ENCODE measurements at regions not wholly inside any gene's neighbourhood (a gene's known extent, or its start where the extent isn't known, plus 50 kb on each side); places are given as distances from the start of the nearest gene placed in this dataset.

DNA sequence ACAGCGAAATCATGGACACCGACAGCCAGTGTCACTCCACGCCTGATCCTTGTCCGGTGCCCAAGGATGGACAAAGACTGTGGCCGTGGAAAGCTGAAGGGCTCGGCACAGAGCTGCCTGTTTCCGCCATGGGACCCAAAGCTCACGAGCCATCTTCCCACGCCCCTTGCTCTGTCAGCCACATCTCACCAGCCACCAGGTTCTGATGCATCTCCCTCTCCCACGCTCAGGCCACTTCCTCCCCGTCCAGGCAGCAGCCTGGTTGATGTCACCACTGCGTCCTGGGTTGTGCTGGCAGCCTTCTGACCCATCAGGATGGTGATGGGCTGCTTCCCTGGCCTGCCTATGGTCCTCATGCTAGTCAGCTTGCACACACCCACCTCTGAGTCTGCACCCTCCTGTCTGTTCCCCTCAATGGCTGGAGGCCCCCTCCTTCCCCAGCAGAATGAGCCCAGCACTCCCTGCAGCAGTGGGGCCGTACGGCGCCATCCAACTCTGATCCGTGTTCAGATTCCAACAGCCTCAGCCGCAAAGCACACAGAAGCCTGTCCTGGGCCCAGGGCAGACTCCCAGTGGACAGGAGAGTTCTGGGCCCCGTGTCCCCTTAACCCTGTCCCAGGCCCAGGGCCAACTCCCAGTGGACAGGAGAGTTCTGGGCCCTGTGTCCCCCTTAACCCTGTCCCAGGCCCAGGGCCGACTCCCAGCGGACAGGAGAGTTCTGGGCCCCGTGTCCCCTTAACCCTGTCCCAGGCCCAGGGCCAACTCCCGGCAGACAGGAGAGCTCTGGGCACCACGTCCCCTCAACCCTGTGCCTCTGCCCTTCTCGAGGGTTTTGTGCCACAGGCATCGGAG is 259.5 kb downstream of the BRD1 start:
- DNase-seq (ENCODE audit: low spot score) = no peak

DNA sequence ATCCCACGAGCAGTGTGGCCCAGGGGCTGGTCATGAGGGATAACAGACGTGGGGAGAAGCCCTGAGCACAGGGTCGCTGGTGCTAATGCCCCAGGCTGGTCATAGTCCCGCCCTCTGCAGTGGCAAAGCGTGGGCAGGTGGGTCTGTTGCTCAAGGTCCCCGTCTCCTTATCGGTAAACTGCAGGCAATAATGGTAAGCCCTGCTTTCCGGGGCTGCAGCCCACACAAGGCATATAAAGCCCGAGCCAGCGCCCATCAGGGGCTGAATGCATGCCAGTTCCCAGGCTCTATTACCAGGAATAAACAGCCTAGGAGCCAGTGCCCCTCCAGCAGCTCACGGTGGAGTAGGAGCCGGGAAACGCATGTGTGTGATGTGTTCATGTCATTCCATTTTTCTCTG is 261.0 kb downstream of the BRD1 start:
- DNase-seq (ENCODE audit: low spot score) = no peak

DNA sequence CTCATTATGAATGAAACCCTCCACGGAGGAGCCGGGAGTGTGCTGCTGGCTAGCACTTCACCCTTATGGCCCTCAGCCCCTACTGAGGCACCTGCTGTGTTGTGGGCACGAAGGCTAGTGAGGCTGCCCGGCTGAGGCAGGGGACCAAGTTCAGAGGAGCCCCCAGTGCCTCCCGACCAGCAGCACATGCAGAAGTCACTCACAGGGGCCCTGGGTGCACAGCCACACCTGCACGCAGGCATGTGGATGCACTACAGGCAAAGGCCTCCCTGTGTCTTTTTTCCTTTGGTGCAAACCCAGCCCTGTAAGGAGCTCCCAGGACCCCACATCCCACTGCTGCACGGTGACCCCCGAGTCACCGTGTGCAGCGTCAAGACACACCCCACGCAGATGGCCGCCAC is 261.5 kb downstream of the BRD1 start:
- DNase-seq (ENCODE audit: low spot score) = no peak

DNA sequence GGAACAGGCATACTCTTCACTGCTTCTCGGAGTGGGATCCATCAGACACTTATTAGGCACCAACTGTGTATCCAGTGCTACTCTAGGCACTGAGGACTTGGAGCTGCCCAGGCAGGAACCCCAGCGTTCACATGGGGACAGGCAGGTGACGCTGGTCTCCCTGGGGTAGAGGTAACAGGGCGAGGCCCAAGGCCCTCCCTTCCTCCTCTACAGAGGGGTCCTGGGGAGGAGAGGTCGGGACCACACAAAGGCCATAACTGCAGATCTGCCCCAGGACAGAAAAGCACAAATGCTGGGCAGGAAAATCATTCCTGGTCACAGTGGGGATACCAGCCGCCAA is 262.2 kb downstream of the BRD1 start:
- DNase-seq (ENCODE audit: low spot score) = no peak

DNA sequence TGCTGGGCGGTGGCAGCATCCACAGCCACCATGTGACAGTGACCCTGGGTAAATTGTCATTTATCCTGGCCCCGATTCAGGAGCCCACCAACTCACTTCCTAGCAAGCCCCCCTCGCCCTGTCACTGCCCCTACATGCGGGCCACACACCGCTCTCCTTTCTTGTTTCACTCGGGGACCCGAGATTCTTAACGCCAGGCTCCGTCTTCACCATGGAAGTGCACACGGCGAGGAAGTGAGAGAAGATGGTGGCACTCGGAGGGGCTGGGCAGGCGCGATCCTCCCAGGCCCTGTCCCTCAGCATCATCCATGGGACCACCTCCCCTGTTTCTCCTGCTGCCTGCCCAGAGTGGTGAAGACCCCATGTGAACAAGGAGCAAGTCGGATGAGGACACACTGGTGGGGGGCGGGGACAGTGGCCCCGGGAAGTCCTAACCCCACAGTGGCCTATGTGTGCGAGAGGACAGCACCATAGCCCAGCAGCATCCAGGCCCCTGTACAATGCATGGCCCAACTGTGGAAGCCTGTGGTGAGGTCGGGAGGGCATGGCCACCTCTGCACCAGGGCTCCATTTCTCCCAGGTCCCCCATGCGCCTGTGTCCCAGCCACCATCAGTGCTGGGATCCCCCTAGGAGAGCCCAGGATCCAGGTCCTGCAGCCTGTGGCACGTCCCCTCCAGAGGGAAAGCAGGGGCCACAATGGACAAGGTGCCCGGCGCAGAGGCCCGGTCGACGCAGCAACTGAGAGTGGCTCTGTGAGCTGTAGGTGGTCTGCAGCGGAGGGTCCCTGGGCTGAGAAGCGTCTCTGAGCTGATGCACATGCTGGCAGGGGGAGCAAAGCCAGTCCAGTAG is 262.8 kb downstream of the BRD1 start:
- no peak for DNase-seq (ENCODE audit: low spot score)

DNA sequence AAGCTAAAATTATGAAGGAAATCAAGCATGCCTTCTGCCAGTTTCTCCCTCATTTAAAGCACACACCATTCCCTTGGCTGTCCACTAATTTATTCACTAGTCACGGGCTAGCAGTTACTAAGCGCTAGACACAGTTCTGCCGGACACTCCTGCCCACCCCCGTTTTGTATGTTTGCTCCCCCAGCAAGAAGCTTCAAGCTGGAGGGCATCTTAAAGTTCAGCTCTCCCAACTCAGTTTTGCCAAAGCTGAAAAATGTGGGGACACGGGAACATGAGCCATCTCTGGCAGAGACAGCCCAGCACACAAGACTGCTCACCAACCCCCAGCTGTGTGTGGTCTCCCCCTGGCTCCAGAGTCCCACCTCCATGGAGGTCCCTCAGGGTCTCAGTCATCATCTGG is 263.6 kb downstream of the BRD1 start:
- no peak for DNase-seq (ENCODE audit: low spot score)

DNA sequence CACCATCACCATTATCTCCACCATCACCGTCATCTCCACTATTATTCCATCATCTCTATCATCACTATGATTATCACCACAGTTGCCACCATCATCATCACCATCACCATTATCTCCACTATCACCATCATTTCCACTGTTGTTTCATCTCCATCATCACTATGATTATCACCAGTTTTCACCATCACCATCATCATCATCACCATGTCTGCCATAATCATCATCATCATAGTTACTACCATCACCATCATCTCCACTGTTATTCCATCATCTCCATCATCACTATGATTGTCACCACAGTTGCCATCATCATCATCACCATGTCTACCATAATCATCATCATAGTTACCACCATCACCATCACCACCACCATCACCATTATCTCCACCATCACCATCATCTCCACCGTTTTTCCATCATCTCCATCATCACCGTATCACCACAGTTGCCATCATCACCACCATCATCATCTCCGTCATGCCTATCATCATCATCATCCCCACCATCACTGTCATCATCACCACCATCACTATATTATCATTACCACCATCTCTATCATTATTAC is 264.9 kb downstream of the BRD1 start:
- no peak for DNase-seq (ENCODE audit: low spot score)

DNA sequence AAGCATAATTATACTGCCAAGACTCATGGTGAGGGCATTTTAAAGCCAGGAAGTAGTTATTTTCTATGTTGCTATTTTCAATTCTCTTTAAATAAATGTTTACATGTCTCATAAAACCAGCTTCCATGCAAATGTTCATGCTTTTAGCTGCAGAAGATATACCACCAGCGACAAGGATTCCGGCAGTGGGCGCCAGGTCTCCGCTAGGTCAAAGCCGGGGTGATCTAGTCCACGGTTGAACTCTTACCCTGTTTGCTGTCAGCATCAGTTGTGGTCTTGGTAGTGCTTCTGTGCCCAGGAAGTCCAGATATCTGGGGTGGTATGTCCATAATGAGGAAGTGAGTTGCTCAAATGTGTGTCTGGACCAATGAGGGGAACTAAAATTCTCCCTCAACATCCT is 265.7 kb downstream of the BRD1 start:
- DNase-seq (ENCODE audit: low spot score) = no peak

DNA sequence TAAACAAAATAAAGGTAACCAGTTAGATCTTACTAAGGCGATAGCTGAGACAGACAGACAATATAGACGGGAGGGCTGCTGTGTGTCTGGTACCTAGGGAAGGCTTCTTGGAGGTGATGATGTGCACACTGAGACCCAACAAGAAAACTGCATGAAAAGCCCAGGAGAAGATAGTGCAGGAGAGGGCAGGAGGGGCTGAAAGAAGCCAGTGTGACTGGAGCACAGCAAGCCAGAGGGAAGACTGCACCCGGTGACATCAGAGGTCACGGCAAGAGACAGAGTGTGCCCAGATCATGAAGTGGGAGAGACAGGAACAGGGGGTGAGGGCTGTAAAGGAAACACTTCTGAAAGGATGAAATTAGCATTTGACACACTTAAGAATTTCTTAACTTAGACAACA is 266.3 kb downstream of the BRD1 start:
- no peak for DNase-seq (ENCODE audit: low spot score)

DNA sequence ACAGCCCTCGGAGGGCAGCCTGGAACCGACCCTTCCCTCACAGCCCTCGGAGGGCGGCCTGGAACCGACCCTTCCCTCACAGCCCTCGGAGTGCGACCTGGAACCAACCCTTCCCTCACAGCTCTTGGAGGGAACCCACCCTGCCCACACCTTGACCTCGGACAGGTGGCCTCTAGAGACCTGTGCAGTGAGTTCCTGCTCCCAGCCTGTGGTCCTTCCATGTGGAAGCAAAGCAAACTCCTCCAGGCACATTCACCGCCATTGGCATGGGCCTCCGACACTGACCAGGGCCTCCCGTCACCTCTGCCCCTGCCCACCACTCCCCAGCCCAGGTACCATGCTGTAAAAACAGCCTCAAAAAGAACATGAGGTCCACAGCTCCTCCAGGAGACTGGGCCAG is 272.1 kb downstream of the BRD1 start:
- no peak for DNase-seq (ENCODE audit: low spot score)

DNA sequence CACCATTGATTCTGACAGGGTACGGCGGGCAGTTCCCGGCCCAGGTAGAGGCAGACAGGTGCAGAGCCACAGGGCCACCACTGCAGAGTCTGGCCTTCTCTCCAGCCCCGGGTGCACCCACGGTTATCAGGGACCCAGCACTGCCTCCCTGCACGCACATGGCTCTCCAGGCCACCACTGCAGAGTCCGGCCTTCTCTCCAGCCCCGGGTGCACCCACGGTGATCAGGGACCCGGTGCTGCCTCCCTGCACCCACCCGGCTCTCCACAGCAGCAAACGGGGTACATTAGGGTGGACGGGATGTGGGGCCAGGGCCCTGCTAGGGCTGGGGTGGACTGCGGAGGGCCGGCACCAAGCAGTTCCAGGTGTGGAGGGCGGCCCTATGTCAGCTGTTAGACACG is 272.9 kb downstream of the BRD1 start:
- no peak for DNase-seq (ENCODE audit: low spot score)

DNA sequence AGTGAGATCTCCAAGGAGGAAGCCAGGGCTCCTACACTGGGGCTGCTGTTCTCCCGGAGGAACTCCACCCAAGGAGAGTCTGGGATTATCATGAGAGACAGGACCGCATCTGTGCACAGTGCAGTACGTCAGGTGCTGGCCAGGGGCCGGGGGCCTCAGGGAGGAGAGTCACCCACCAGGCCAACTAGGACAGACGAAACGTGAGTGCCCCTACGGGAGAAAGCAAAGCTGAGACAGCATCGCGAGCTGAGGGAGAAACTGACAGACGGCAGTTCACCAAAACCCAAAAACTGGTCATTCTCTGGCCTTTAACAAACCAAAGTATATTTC is 273.4 kb downstream of the BRD1 start:
- DNase-seq (ENCODE audit: low spot score) = no peak

DNA sequence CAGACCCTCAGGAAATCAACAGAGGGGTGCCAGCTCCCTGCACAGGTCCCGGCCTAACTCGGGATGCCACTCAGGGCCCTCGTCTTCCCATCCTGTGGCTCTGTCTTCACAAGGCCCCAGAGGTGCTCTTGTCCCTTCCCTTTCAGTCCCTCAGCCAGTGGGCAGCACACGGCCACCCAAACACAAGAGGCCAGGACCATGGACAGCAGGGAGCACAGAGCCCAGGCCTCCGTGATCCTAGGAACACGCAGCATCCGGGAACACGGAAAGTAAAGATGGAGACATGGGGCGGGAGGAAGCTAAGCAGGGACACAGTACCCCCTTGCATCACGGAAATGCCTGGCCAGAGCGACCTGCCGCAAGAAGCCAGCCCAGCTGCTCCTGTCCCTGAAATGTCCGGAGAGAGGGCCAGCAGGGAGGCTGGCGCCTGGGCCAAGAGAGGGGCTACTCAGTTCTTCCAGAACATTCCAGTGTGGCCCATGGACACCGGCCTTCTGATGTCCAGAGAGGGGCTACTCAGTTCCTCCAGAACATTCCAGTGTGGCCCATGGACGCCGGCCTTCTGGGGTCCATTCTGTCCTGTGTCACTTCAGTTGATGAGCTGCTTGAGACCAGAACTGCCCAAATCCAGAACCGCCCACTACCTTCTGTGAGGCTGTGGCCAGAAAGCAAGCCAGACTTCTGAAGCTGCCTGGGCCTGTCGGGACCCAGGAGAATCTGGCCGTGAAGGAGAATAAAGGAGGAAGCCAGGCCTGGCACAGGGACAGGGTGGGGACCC is 274.0 kb downstream of the BRD1 start:
- no peak for DNase-seq (ENCODE audit: low spot score)

DNA sequence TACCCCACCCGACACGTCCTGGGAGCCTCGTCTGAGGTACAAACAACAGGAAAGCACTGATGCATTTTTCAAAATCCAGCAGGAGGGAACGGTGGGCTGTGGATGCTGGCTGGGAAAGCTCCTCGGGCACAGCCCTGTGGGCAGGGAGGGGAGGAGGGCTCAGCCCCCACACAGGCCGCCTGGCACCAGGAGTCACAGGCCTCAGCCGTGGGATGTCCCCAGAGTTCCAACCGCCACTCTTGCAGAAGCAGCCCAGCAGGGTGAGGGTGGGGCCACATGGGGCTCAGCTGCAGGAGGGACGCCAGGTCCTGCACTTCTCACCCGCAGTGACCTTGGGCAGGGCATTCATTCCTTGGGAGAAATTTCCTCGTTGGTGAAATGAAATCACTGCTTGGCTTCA is 274.6 kb downstream of the BRD1 start:
- DNase-seq (ENCODE audit: low spot score) = no peak

DNA sequence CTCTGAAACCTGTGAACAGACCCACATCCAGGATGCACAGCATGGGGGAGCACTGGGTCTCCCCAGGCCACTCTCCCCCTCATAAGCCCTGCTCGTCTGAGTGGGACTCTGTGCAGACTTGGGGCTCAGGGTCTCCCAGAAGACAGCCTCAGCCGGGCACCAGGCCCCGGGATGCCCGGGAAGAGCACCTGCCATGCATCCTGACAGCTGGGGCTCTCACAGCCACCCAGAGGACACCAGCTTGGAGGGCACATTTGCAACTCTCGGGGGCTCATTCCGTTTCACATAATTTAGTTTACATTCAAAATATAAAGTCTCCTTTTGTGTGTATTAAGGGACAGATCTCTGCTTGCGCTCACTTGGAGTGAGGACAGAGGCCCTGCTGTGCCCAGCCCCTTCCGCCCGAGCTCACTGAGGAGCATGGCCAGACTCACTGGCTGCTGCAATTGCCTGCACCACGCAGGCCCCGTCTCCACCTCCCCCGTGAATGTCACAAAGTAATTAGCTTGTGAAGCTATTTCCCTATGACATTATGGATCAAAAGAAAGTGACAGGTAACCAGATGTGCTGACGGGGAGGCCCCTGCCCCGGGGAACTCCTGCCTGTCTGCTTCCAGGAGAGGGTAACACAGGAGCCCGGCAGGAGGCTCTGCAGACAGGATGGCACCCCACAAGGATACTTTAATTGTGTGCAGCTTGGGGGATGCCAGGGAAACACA is 275.6 kb downstream of the BRD1 start:
- no peak for DNase-seq (ENCODE audit: low spot score)

DNA sequence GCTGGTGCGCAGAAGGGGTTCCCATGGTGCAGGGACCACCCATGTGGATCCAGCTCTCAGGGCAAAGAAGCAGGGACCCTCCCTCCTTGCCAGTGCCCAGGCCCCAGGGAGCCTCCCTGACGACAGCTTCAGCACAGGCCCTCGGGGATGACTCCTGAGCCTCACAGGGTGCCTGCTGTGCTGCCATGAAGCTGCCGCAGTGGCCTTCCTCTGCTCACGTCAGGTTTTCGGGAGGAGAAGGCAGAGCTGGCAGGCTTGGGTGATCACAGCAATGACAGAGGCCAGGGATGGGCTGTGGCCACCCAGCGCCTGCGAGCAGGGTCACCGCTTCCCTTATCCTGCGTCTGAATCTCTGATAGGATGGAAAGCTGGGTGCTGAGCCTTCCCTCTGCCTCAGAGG is 276.2 kb downstream of the BRD1 start:
- no peak for DNase-seq (ENCODE audit: low spot score)

DNA sequence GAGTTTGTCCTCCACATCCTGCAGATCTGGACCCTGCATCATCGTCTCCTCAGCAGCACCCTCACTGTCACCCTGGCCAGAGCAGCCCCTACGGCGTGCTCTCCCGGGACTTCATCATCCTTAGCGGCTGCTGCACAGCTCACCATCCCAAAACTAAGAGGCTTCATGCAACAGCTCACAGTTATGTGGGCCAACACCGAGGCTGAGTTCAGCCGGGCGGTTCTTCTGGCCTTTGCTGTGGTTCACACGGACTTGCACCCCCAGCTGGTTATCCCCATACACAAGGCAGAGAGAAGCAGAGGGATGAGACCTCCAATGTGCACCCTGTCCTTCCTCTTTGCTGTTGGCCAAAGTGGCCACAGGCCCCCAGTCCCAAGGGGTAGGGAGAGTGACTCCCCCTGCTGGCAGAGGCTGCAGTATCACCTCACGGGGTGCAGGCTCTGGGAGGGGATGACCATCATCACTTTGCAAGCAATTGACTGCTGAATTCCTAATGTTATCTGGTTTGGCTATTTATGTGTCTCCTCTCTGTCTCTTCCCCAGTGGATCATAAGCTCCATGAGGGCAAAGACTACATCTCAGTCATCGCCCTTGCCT is 276.8 kb downstream of the BRD1 start:
- no peak for DNase-seq (ENCODE audit: low spot score)

DNA sequence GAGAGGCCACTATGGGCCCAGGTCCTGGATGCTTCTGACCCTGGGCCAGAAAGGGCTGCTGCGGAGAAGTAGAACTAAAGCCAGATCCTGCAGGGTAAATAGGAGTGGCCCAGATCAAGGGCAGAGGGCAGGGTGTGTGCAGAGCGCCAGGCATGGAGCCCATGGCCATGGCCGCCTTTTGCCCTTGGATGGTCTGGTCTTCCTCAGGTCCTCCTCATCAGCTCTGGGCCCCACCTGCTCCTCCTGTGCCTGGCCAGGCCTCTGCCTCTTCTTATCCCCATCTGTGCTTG is 277.6 kb downstream of the BRD1 start:
- no peak for DNase-seq (ENCODE audit: low spot score)

DNA sequence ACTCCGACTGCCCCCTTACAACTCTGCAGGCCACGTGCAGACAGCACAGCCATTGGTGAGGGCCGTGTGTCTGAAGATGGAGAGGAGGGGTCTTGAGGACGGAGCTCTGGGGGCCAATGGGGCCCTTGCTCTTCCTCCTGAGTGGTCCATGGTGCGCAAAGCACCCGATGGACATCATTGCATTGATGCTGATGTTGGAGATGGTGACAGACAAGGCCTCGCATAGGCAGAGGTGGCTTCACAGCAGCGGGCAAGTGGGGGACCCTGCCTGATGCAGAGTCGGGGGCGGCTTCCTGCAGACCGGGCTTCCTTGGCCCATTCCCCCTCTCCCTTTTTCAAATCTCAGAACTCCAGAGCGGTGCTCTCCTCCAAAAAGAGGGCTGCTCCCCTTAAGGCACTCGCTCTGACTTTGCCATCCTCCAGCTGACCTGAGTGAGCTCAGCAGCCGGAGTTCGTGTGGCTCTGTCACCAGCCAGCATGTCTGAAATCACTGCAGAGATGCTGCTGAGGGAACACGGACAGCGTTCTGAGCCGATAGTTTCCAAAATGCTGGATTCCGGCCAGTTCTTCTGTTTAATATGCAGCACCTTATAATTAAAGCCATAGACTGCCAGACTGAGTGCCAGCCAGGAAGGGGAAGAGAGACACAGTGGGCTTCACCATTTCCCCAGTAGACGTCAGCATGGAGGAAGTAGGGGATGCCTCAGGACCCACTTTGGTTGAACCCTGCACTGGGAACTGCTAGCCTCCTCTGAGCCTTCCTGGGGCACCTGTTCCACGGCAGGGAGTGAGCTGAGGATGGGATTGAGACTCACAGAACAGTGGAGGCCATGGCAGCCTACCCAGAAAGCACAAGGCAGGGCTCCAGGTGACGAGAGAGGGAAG is 278.2 kb downstream of the BRD1 start:
- no peak for DNase-seq (ENCODE audit: low spot score)

DNA sequence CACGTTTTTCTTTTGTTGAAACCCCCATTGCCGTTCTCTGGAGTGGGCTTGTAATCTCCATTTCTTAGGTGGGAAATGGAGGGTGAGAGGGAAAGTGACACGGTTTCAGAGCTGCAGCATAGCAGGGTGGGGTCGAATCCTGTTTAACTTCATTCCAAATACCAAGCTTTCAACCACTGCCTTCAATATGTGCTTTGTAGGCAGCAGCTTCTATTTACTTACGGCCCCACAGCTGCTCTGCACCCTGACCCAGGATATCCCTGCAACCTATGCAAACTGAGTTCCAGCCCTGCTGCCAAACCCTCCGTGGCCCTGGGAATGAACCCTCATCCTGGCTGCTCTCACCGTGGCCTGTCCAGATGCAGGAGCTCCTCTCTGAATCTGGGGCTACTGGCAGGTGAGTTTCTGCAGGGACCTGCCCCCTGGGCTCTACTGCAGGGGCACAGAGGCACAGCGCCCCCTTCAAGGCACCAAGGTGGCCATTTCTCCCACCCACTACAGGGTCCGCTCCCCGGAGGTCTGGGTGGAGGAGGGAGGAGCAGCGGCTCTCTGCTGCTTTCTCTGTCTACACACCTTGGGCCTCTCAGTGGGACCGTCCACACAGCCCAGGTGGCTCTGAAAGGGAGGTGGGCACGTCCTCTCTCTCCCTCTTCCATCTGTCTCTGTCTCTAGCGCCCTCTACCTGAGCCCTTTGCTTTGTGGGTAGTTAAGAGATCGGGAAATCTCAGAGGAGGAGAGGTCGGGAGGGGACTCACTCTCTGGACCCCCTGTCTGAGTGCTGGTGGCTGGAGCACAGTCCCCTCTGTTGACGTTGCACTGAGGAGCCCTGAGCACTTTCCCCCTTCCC is 279.1 kb downstream of the BRD1 start:
- no peak for DNase-seq (ENCODE audit: low spot score)
